Breast epithelium (tissue), 3 donors: ENCODE measurements at regions not wholly inside any gene's neighbourhood (a gene's known extent, or its start where the extent isn't known, plus 50 kb on each side); places are given as distances from the start of the nearest gene placed in this dataset.

Source experiments
- POLR2A ChIP-seq: fragments of 450-650 bp; IDR thresholded peaks from one replicate; pipeline ENCODE4 v1.6.1; 2016; ENCODE audit warnings: antibody characterized with exemption, mild to moderate bottlenecking, moderate library complexity
- TF ChIP-seq, protein P1 (sequence below), 3 donors: fragments of 450-650 bp; IDR thresholded peaks; one replicate each; pipeline ENCODE4 v1.5.1; 2016 to 2017; ENCODE audit warnings: antibody characterized with exemption in 3 of 3, mild to moderate bottlenecking in 3 of 3, moderate library complexity in 3 of 3

DNA sequence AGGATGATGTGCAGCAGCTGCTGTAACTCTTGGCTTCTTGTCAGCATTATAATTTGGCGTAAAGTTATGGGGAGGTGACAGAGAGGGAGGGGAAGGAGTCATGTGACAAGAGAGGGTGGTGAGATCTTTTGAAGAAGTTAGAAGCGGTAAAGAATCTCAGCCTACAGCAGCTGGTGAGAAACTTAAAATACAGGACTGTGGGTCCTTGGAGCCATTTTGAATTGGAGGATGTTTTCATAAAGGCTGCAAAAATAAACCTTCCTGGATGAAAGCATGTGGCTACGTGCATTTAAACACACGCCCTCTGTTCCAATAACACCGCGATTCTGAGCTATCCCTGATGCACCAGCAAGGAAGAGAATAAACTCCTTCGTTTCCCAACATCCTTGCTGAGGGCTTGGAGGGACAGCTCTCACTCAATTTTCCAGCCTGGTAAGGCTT is 133.7 kb downstream of the TMEM30B start:
- TF ChIP-seq, protein P1, sequence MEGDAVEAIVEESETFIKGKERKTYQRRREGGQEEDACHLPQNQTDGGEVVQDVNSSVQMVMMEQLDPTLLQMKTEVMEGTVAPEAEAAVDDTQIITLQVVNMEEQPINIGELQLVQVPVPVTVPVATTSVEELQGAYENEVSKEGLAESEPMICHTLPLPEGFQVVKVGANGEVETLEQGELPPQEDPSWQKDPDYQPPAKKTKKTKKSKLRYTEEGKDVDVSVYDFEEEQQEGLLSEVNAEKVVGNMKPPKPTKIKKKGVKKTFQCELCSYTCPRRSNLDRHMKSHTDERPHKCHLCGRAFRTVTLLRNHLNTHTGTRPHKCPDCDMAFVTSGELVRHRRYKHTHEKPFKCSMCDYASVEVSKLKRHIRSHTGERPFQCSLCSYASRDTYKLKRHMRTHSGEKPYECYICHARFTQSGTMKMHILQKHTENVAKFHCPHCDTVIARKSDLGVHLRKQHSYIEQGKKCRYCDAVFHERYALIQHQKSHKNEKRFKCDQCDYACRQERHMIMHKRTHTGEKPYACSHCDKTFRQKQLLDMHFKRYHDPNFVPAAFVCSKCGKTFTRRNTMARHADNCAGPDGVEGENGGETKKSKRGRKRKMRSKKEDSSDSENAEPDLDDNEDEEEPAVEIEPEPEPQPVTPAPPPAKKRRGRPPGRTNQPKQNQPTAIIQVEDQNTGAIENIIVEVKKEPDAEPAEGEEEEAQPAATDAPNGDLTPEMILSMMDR (IDR thresholded peaks at IDR 0.05) = no peak
- no peak for TF ChIP-seq POLR2A
